Cardiac muscle cell (in vitro differentiated cells and primary cell): ENCODE measurements at regions not wholly inside any gene's neighbourhood (a gene's known extent, or its start where the extent isn't known, plus 50 kb on each side); places are given as distances from the start of the nearest gene placed in this dataset.
A peak's percentile ranks its signal among the peaks of the same experiment; 100 is the strongest.

Source experiments
- DNase-seq, 2 donors: peaks; one replicate each; pipeline versions ENCODE4 v3.0.0 to v3.0.0-alpha.2; 2010 to 2017; ENCODE audit warnings: low read depth in 1 of 2, low spot score in 1 of 2
- H3K27ac ChIP-seq: fragments of 200-600 bp; sonication (generic); 2 replicates; pipeline ENCODE4 v1.5.1; 2016
- H3K27me3 ChIP-seq: fragments of 200-600 bp; sonication (generic); 2 replicates; pipeline ENCODE4 v1.6.0; 2016; ENCODE audit warnings: control low read depth
- H3K36me3 ChIP-seq: fragments of 200-600 bp; sonication (generic); 2 replicates; pipeline ENCODE4 v1.5.1; 2016; ENCODE audit warnings: control low read depth
- H3K4me1 ChIP-seq: fragments of 200-600 bp; sonication (generic); 2 replicates; pipeline ENCODE4 v1.8.1; 2017; ENCODE audit warnings: low read depth, mild to moderate bottlenecking, mixed run types
- H3K4me3 ChIP-seq: fragments of 200-600 bp; sonication (generic); 2 replicates; pipeline ENCODE4 v1.5.1; 2016; ENCODE audit warnings: mild to moderate bottlenecking
- H3K9me3 ChIP-seq: fragments of 200-600 bp; sonication (generic); 2 replicates; pipeline ENCODE4 v1.5.1; 2017; ENCODE audit warnings: low read depth, mild to moderate bottlenecking, control low read depth
- TF ChIP-seq, protein P1 (sequence below): IDR thresholded peaks from 2 replicates; pipeline ENCODE4 v1.5.1; 2012; ENCODE audit warnings: low read depth, mild to moderate bottlenecking, low read length

DNA sequence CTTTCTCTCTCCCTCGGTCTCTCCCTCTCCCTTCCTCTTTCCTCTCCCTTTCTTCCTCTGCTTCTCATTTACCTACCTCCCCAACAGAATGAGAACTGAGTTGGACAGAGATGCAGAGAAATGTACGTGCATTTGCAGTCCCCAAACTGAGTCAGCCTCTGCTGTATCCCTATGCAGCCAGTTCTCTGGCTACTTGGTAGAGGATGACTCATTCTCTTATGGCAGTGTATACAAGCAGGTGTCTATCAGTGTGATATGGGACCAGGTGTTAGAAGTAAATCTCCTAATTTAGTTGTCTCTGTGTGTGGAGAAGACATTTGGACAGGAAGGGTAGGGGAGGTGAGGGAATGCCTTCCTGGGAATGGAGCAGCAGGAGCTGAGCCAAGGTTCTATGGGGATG lies 470.8 kb downstream of the CD109 start:
- H3K27ac ChIP-seq: no peak overlapping the region
- no peak overlapping the region for H3K4me3 ChIP-seq
- no peak for DNase-seq
- TF ChIP-seq, protein P1, sequence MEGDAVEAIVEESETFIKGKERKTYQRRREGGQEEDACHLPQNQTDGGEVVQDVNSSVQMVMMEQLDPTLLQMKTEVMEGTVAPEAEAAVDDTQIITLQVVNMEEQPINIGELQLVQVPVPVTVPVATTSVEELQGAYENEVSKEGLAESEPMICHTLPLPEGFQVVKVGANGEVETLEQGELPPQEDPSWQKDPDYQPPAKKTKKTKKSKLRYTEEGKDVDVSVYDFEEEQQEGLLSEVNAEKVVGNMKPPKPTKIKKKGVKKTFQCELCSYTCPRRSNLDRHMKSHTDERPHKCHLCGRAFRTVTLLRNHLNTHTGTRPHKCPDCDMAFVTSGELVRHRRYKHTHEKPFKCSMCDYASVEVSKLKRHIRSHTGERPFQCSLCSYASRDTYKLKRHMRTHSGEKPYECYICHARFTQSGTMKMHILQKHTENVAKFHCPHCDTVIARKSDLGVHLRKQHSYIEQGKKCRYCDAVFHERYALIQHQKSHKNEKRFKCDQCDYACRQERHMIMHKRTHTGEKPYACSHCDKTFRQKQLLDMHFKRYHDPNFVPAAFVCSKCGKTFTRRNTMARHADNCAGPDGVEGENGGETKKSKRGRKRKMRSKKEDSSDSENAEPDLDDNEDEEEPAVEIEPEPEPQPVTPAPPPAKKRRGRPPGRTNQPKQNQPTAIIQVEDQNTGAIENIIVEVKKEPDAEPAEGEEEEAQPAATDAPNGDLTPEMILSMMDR: no peak
- no peaks in the 10 kb centered on the region for H3K36me3 ChIP-seq
- no peaks in the 10 kb centered on the region for H3K4me1 ChIP-seq
- H3K9me3 ChIP-seq: no peaks in the 10 kb centered on the region
- H3K27me3 ChIP-seq: no peaks in the 10 kb centered on the region

DNA sequence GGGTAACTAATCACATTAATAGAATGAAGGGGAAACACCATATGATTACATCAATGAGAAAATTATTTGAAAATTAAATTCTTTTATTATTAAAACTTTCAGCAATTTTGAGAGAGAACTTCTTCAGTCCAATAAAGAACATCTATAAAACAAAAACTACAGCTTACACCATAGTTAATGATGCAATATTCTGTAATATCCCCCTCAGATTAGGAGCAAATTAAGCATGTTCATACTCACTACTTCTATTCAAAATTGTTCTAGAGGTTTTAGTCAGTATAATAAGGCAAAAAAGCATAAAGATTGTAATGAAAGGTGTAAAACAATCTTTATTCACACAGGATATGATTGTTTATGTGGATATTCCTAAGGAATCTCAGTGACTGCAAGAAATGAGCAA lies 465.4 kb downstream of the CD109 start:
- TF ChIP-seq, protein P1: no peak
- Histone ChIP-seq H3K36me3 (no peaks in the 10 kb centered on the region), H3K27ac (no peak overlapping the region), H3K4me3 (no peak overlapping the region), H3K4me1 (no peaks in the 10 kb centered on the region), H3K9me3 (no peaks in the 10 kb centered on the region), H3K27me3 (no peaks in the 10 kb centered on the region)
- peak in 1 of 2 donors; percentile 5 for DNase-seq

DNA sequence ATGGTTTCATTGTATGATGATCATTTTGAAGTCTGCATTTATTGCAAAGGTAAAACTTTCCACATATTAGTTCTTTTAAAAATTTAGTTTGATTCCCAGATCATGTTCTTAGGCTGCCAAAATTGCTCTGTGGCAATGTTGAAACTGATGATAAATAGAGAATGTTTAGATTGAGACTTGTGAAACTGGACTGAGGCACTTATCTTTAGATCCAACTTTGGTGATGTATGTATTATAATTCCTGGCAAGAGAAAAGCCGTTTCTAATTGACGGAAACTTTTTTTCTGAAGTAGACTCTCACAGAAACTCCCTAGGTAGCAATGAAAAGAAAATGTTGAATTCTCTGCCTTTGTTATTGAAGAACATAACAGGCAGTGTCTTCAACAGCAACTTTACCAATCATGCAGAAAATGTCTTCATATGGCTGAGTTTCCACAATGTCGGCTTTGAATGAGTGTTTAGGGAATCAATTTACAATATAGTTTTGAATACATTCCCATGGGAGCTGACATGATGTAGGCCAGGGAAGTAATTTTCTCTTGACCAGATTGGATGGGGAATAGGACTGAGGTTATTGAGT lies 456.2 kb downstream of the CD109 start:
- no peaks in the 10 kb centered on the region for H3K27me3 ChIP-seq
- TF ChIP-seq, protein P1: no peak
- no peak overlapping the region for H3K4me3 ChIP-seq
- no peak overlapping the region for H3K27ac ChIP-seq
- H3K4me1 ChIP-seq: no peaks in the 10 kb centered on the region
- H3K9me3 ChIP-seq: no peaks in the 10 kb centered on the region
- H3K36me3 ChIP-seq: no peaks in the 10 kb centered on the region
- no peak for DNase-seq

DNA sequence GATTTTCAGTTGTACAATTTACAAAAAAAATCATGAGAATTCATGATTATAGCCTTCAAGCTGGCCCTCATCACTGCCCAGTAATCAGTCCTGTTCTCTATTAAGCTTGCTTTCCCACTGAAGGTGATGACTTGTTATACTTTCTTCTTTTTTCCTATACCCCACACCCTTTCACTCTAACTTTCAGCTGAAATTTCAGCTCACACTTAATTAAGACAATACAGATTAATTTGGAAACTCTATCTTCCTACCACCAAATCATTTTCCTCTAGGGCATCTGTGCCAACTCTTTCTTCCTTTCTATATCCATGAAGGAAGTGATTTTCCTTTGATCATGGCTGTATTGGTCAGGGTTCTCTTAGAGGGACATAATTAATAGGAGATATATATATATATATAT lies 449.9 kb downstream of the CD109 start:
- Histone ChIP-seq H3K27ac (no peak overlapping the region), H3K4me3 (no peak overlapping the region), H3K9me3 (no peaks in the 10 kb centered on the region), H3K27me3 (no peaks in the 10 kb centered on the region), H3K4me1 (no peaks in the 10 kb centered on the region), H3K36me3 (no peaks in the 10 kb centered on the region)
- no peak for DNase-seq
- TF ChIP-seq, protein P1: no peak

DNA sequence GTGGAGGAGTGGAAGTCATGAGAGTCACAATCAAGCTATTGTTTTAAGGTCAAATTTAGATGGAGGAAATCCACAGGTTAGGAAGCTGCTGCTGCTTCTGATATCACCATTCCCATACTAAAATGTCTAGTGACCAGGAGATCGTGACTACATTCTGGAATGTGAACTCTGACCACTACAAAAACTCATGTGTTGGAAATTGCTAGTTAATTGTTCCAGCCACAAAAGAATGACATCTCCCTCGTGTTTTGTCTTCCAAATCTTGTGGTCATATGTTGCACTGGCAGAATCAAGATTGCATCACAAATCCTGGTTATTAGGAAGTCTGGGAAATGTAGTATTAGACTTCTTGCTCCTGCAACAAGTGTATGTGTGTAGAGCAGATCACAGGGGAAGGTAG lies 441.9 kb downstream of the CD109 start:
- H3K9me3 ChIP-seq: no peaks in the 10 kb centered on the region
- no peaks in the 10 kb centered on the region for H3K36me3 ChIP-seq
- H3K27me3 ChIP-seq: no peaks in the 10 kb centered on the region
- no peak overlapping the region for H3K27ac ChIP-seq
- TF ChIP-seq, protein P1: no peak
- no peak overlapping the region for H3K4me3 ChIP-seq
- DNase-seq: peak in 1 of 2 donors; percentile 87
- no peaks in the 10 kb centered on the region for H3K4me1 ChIP-seq

DNA sequence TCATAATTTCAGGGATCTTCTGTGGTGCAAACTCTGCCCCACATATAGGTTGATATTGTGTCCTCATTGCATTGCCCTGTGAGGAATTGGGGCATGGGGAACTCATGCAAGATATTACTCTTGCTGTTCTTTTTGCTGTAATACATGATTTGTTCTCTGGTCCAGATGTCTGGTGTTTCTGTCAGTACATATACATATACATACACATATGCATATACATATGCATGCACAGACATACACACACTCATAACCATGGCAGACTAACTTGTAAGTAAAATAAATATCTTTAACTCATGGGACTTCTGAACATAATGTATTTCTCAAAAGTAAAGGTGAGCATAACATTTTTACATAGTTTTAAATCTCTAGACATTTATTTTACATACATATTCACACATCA lies 438.3 kb downstream of the CD109 start:
- Histone ChIP-seq H3K36me3 (no peaks in the 10 kb centered on the region), H3K9me3 (no peaks in the 10 kb centered on the region), H3K27ac (no peak overlapping the region), H3K27me3 (no peaks in the 10 kb centered on the region), H3K4me3 (no peak overlapping the region), H3K4me1 (no peaks in the 10 kb centered on the region)
- TF ChIP-seq, protein P1: no peak
- no peak for DNase-seq
